Right lobe of liver (tissue), 4 donors: ENCODE measurements at regions not wholly inside any gene's neighbourhood (a gene's known extent, or its start where the extent isn't known, plus 50 kb on each side); places are given as distances from the start of the nearest gene placed in this dataset.

ENCODE experiments used
- CTCF ChIP-seq, 4 donors: fragments of 200-600 bp in 3 of 4; fragments of 450-650 bp in 1 of 4; IDR thresholded peaks; one replicate each; pipeline versions ENCODE4 v1.5.1 to v1.8.0; 2016 to 2022; ENCODE audit warnings: antibody characterized with exemption in 4 of 4, mild to moderate bottlenecking in 2 of 4
- POLR2A ChIP-seq: fragments of 450-650 bp; IDR thresholded peaks from one replicate; pipeline ENCODE4 v1.6.1; 2017; ENCODE audit warnings: antibody characterized with exemption, mild to moderate bottlenecking
- donor health status: DM: no; HTN: no; CAD: no.
- donor health status: DM: no; HTN: no; CAD: no.
- donor health status: DM: no; HTN: yes; CAD: no.

DNA sequence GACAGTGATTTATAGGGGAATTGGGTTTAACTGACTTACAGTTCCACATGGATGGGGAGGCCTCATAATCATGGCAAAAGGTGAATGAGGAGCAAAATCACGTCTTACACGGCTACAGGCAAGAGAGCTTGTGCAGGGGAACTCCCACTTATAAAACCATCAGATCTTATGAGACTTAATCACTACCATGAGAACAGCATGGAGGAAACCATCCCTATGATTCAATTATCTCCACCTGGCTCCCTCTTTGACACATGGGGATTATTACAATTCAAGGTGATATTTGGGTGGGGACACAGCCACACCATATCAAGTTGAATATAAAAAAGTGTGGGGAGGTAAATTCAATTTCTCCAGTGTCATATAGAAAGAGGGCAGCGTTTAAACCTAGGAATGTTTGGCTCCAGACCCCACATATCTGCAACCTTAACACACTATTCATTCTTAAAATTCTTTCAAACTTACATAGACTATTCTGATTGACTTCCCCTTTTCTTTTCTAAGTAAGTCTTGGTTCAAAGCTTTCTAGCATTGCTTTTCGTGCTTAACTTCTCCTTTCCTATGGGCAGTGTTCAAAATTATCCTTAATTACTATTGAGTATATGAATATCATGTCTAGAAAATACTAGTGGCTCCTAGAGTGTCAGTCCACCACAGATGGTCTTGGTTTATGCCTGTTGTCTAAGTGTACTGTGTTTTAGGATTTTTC is 446.7 kb upstream of the GBE1 start:
- no peak for TF ChIP-seq CTCF (IDR thresholded peaks at IDR 0.05)
- TF ChIP-seq POLR2A = no peak
